Endodermal cell (in vitro differentiated cells): ENCODE measurements at regions not wholly inside any gene's neighbourhood (a gene's known extent, or its start where the extent isn't known, plus 50 kb on each side); places are given as distances from the start of the nearest gene placed in this dataset.

ENCODE experiments used
- DNase-seq: peaks from one replicate; pipeline ENCODE4 v3.0.0-alpha.2; 2017
- H3K27ac ChIP-seq: 2 replicates; pipeline ENCODE4 v1.5.1; 2013; ENCODE audit warnings: mild to moderate bottlenecking, low read depth, low read length, moderate library complexity
- H3K27me3 ChIP-seq: 2 replicates; pipeline ENCODE4 v1.6.1; 2013; ENCODE audit warnings: mild to moderate bottlenecking, low read length, moderate library complexity; ENCODE audit not compliant: insufficient read depth, control insufficient read depth, poor library complexity, severe bottlenecking
- H3K36me3 ChIP-seq: 2 replicates; pipeline ENCODE4 v1.7.0; 2013; ENCODE audit warnings: mild to moderate bottlenecking, low read length, moderate library complexity; ENCODE audit not compliant: control insufficient read depth, insufficient read depth
- H3K4me1 ChIP-seq: one replicate; pipeline ENCODE4 v1.7.0; 2013; ENCODE audit warnings: low read length; ENCODE audit not compliant: control insufficient read depth, insufficient read depth
- H3K4me3 ChIP-seq: 2 replicates; pipeline ENCODE4 v1.5.1; 2013; ENCODE audit warnings: mild to moderate bottlenecking, low read length, moderate library complexity
- H3K9ac ChIP-seq: 2 replicates; pipeline ENCODE4 v1.6.1; 2013; ENCODE audit warnings: mild to moderate bottlenecking, low read length, moderate library complexity; ENCODE audit not compliant: poor library complexity, severe bottlenecking; ENCODE audit errors: extremely low read depth
- H3K9me3 ChIP-seq: 2 replicates; pipeline ENCODE4 v1.6.1; 2013; ENCODE audit warnings: mild to moderate bottlenecking, low read length, moderate library complexity; ENCODE audit not compliant: control insufficient read depth
- H3K27ac Mint-ChIP-seq: 2 replicates; pipeline ENCODE4 v1.8.0; 2020; ENCODE audit warnings: mixed read lengths
- H3K27me3 Mint-ChIP-seq: 2 replicates; pipeline ENCODE4 v1.8.0; 2021; ENCODE audit warnings: mild to moderate bottlenecking, mixed read lengths; ENCODE audit not compliant: insufficient read depth
- H3K36me3 Mint-ChIP-seq: 2 replicates; pipeline ENCODE4 v1.8.0; 2020; ENCODE audit warnings: low read depth, mixed read lengths
- H3K4me1 Mint-ChIP-seq: 2 replicates; pipeline ENCODE4 v1.8.0; 2020; ENCODE audit warnings: mixed read lengths
- H3K4me3 Mint-ChIP-seq: 2 replicates; pipeline ENCODE4 v1.8.0; 2020; ENCODE audit warnings: mild to moderate bottlenecking, moderate library complexity, mixed read lengths
- H3K9me3 Mint-ChIP-seq: 2 replicates; pipeline ENCODE4 v1.8.0; 2020; ENCODE audit warnings: mild to moderate bottlenecking, mixed read lengths
- CTCF ChIP-seq: fragments of 200-600 bp; sonication (generic); conservative IDR thresholded peaks from 2 replicates; pipeline ENCODE4 v1.5.0; 2021; ENCODE audit warnings: antibody characterized with exemption, mild to moderate bottlenecking
- WGBS, 2 experiments: methylation state at CpG; one replicate each; pipeline versions ENCODE4 v1.1.5 to v1.1.7; 2013; ENCODE audit warnings: missing lambda C conversion rate in 2 of 2, mixed read lengths in 1 of 2; ENCODE audit not compliant: insufficient coverage in 1 of 2, insufficient read length in 1 of 2; 5-methylcytosine and 5-hydroxymethylcytosine counted together

- no peak for TF ChIP-seq CTCF
- no peak overlapping the region for H3K9ac ChIP-seq
- H3K27me3 Mint-ChIP-seq = peaks cover 2% of the 10 kb centered on the region
- WGBS, 2 experiments = 89% methylated on average over 2 of the region's 3 CpGs; no CpG with 5 or more reads in 1 of the 2 experiments
- H3K4me1 ChIP-seq = no peaks in the 10 kb centered on the region
- no peak for DNase-seq
- H3K9me3 Mint-ChIP-seq = peaks cover 2% of the 10 kb centered on the region
- no peak overlapping the region for H3K4me3 ChIP-seq
- H3K27ac Mint-ChIP-seq = no peak overlapping the region
- no peaks in the 10 kb centered on the region for H3K36me3 ChIP-seq
- H3K4me3 Mint-ChIP-seq = no peak overlapping the region
- H3K9me3 ChIP-seq = no peaks in the 10 kb centered on the region
- no peaks in the 10 kb centered on the region for H3K27me3 ChIP-seq
- H3K27ac ChIP-seq = no peak overlapping the region
- H3K4me1 Mint-ChIP-seq = peaks cover 4% of the 10 kb centered on the region
- H3K36me3 Mint-ChIP-seq = no peaks in the 10 kb centered on the region
Observed at GRCh38 chr7:45495618-45496017, 78.5 kb upstream of the ADCY1 start.

- no peaks in the 10 kb centered on the region for H3K27me3 ChIP-seq
- H3K4me1 Mint-ChIP-seq = peaks cover 4% of the 10 kb centered on the region
- H3K27ac Mint-ChIP-seq = no peak overlapping the region
- no peak overlapping the region for H3K9ac ChIP-seq
- H3K27ac ChIP-seq = no peak overlapping the region
- H3K36me3 Mint-ChIP-seq = no peaks in the 10 kb centered on the region
- 60 to 96% methylated on average over 1 to 2 of the region's 2 CpGs for WGBS, 2 experiments
- H3K4me3 ChIP-seq = no peak overlapping the region
- peaks cover 1% of the 10 kb centered on the region for H3K27me3 Mint-ChIP-seq
- H3K9me3 ChIP-seq = peaks cover 16% of the 10 kb centered on the region
- DNase-seq = no peak
- H3K4me1 ChIP-seq = no peaks in the 10 kb centered on the region
- peaks cover 21% of the 10 kb centered on the region for H3K9me3 Mint-ChIP-seq
- H3K4me3 Mint-ChIP-seq = no peak overlapping the region
- no peak for TF ChIP-seq CTCF
- no peaks in the 10 kb centered on the region for H3K36me3 ChIP-seq
Observed at GRCh38 chr7:45500257-45500656, 73.9 kb upstream of the ADCY1 start.

- Histone ChIP-seq H3K4me3 (no peak overlapping the region), H3K9me3 (peaks cover 16% of the 10 kb centered on the region), H3K27ac (no peak overlapping the region), H3K36me3 (no peaks in the 10 kb centered on the region), H3K4me1 (no peaks in the 10 kb centered on the region), H3K27me3 (no peaks in the 10 kb centered on the region), H3K9ac (no peak overlapping the region)
- no peak for TF ChIP-seq CTCF
- H3K4me1 Mint-ChIP-seq = no peaks in the 10 kb centered on the region
- H3K9me3 Mint-ChIP-seq = peaks cover 34% of the 10 kb centered on the region
- H3K27ac Mint-ChIP-seq = no peak overlapping the region
- no peaks in the 10 kb centered on the region for H3K36me3 Mint-ChIP-seq
- no peak overlapping the region for H3K4me3 Mint-ChIP-seq
- no peak for DNase-seq
- peaks cover 6% of the 10 kb centered on the region for H3K27me3 Mint-ChIP-seq
- WGBS, 2 experiments = 46 to 48% methylated on average over 2 of the region's 2 CpGs
Observed at GRCh38 chr7:45501791-45502190, 72.4 kb upstream of the ADCY1 start.
